ENCODE measurements at regions not wholly inside any gene's neighbourhood (a gene's known extent, or its start where the extent isn't known, plus 50 kb on each side); places are given as distances from the start of the nearest gene placed in this dataset.

DNA sequence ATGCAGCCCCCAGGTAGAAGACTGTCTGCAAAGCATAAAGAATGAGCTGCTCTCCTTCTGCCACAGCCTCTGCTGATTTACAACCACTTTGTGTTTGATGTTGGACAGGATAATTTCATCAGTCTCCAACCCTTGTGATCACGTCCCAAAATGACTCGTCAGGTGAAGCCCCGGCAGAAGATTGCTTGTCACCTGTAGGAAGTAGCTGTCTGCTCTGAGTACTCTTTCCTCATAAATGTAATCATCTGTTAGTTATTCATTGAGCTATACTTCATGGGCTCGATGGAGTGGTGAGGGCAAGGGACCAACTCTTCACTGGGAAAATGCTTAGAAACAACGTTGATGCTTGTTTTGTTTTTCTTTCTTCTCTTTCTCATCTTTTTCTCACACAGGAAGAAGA lies 290.9 kb upstream of the SP8 start:
- Histone ChIP-seq H3K79me2 (ENCODE audit: insufficient read depth, low read length) (no peaks in the 10 kb centered on the region), H3K27ac (ENCODE audit: low read depth in 1 of 2, low read length in 2 of 2) (no peak overlapping the region), H3K4me2 (replicated peaks; ENCODE audit: extremely low read depth, low read length, poor library complexity, severe bottlenecking) (no peak overlapping the region), H3K4me1 (ENCODE audit: control insufficient read depth in 1 of 2, insufficient read depth in 2 of 2, low read length in 2 of 2) (no peaks in the 10 kb centered on the region), H3K4me3 (replicated peaks in 1 of 3; ENCODE audit: low read depth in 2 of 3, low read length in 3 of 3) (no peak overlapping the region), H2AFZ (ENCODE audit: insufficient read depth, low read depth, low read length, poor library complexity, severe bottlenecking) (no peak overlapping the region), H3K9me3 (replicated peaks in 1 of 2; ENCODE audit: control insufficient read depth in 1 of 2, insufficient read depth in 1 of 2, low read length in 2 of 2) (no peaks in the 10 kb centered on the region), H3K9ac (ENCODE audit: insufficient read depth, low read length, poor library complexity, severe bottlenecking) (no peak overlapping the region), H3K36me3 (replicated peaks in 1 of 2; ENCODE audit: control insufficient read depth in 1 of 2, insufficient read depth in 2 of 2, low read length in 2 of 2) (no peaks in the 10 kb centered on the region), H4K20me1 (ENCODE audit: insufficient read depth, low read length) (no peaks in the 10 kb centered on the region), H3K27me3 (ENCODE audit: control insufficient read depth in 2 of 2, insufficient read depth in 2 of 2, low read length in 2 of 2) (no peaks in the 10 kb centered on the region)
- intact Hi-C loops (cut with micrococcal nuclease), result no loop called here
- Mint-ChIP-seq H3K27ac (no peak overlapping the region), H3K4me3 (no peak overlapping the region), H3K36me3 (no peaks in the 10 kb centered on the region), H3K4me1 (no peaks in the 10 kb centered on the region), H3K9me3 (peaks cover 0 to 7% (median 3%) of the 10 kb centered on the region in 7 donors), H3K27me3 (ENCODE audit: low read depth in 3 of 3) (peaks cover 0 to 2% (median 0%) of the 10 kb centered on the region in 3 donors)
- 100% methylated on average over 1 of the region's 5 CpGs for WGBS (ENCODE audit: insufficient coverage)
- no peak for DNase-seq
- TF ChIP-seq, protein P1, sequence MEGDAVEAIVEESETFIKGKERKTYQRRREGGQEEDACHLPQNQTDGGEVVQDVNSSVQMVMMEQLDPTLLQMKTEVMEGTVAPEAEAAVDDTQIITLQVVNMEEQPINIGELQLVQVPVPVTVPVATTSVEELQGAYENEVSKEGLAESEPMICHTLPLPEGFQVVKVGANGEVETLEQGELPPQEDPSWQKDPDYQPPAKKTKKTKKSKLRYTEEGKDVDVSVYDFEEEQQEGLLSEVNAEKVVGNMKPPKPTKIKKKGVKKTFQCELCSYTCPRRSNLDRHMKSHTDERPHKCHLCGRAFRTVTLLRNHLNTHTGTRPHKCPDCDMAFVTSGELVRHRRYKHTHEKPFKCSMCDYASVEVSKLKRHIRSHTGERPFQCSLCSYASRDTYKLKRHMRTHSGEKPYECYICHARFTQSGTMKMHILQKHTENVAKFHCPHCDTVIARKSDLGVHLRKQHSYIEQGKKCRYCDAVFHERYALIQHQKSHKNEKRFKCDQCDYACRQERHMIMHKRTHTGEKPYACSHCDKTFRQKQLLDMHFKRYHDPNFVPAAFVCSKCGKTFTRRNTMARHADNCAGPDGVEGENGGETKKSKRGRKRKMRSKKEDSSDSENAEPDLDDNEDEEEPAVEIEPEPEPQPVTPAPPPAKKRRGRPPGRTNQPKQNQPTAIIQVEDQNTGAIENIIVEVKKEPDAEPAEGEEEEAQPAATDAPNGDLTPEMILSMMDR (IDR thresholded peaks at IDR 0.05), result no peak

DNA sequence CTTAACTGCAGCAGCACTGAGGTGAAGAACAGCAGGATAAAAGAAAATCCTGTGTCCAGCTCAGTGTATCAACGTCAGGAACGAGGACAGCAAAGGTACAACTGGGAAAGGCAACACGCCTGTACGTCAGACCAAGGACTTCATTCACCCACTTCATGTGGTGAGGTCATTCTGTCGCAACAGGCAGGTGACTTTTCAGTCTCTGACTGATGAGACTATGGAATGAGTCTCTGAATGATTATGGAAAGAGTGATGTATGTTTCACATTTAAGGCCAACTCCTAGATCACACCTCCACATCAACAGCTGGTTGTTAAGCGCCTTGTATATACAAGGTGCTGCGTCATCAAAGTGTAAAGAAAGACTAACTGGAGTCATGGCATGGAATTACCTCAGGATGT lies 297.6 kb upstream of the SP8 start:
- no CpG with 5 or more reads among the region's 7 CpGs for WGBS (ENCODE audit: insufficient coverage)
- intact Hi-C loops (cut with micrococcal nuclease), result no loop called here

More for the DNA sequence above, 297.6 kb upstream of the SP8 start:
- Histone ChIP-seq H3K4me2 (replicated peaks; ENCODE audit: extremely low read depth, low read length, poor library complexity, severe bottlenecking) (no peak overlapping the region), H3K27me3 (ENCODE audit: control insufficient read depth in 2 of 2, insufficient read depth in 2 of 2, low read length in 2 of 2) (no peaks in the 10 kb centered on the region), H4K20me1 (ENCODE audit: insufficient read depth, low read length) (no peaks in the 10 kb centered on the region), H3K79me2 (ENCODE audit: insufficient read depth, low read length) (no peaks in the 10 kb centered on the region), H2AFZ (ENCODE audit: insufficient read depth, low read depth, low read length, poor library complexity, severe bottlenecking) (no peak overlapping the region), H3K4me1 (ENCODE audit: control insufficient read depth in 1 of 2, insufficient read depth in 2 of 2, low read length in 2 of 2) (no peaks in the 10 kb centered on the region), H3K9ac (ENCODE audit: insufficient read depth, low read length, poor library complexity, severe bottlenecking) (no peak overlapping the region), H3K4me3 (replicated peaks in 1 of 3; ENCODE audit: low read depth in 2 of 3, low read length in 3 of 3) (no peak overlapping the region), H3K9me3 (replicated peaks in 1 of 2; ENCODE audit: control insufficient read depth in 1 of 2, insufficient read depth in 1 of 2, low read length in 2 of 2) (peaks cover 0 to 2% of the 10 kb centered on the region in 2 donors), H3K27ac (ENCODE audit: low read depth in 1 of 2, low read length in 2 of 2) (no peak overlapping the region), H3K36me3 (replicated peaks in 1 of 2; ENCODE audit: control insufficient read depth in 1 of 2, insufficient read depth in 2 of 2, low read length in 2 of 2) (no peaks in the 10 kb centered on the region)
- no peak overlapping the region for H3K27ac Mint-ChIP-seq
- no peaks in the 10 kb centered on the region for H3K4me1 Mint-ChIP-seq
- no peaks in the 10 kb centered on the region for H3K36me3 Mint-ChIP-seq
- H3K9me3 Mint-ChIP-seq, result peaks cover 1 to 11% (median 3%) of the 10 kb centered on the region in 7 donors
- TF ChIP-seq, protein P1 (IDR thresholded peaks at IDR 0.05), result no peak
- peaks cover 0 to 2% (median 0%) of the 10 kb centered on the region in 3 donors for H3K27me3 Mint-ChIP-seq (ENCODE audit: low read depth in 3 of 3)
- no peak for DNase-seq
- H3K4me3 Mint-ChIP-seq, result no peak overlapping the region

Measured in CD14-positive monocyte (primary cell).